Activated CD4-positive, alpha-beta T cell treated with anti-CD3 and anti-CD28 coated beads, Interleukin-10, Interleukin-2, amounts not matched to agents 100 ng/mL and 50 ng/mL, durations not matched to agents 16 hours and 8 hours (primary cell): ENCODE measurements at regions not wholly inside any gene's neighbourhood (a gene's known extent, or its start where the extent isn't known, plus 50 kb on each side); places are given as distances from the start of the nearest gene placed in this dataset.
A peak's percentile ranks its signal among the peaks of the same experiment; 100 is the strongest.
"Not testable (repeated sequence)": the region's sequence is repeated elsewhere in the genome, so short reads cannot be mapped to it uniquely, and the experiment has no call there.

Experiments
- DNase-seq: peaks from one replicate; pipeline ENCODE4 v3.0.0-alpha.2; 2020

- no peak for DNase-seq
Measured at GRCh38 chr9:17846948-17847655, 268.2 kb downstream of the SH3GL2 start.

- DNase-seq, result no peak
Measured at GRCh38 chr9:17847908-17848307, 269.0 kb downstream of the SH3GL2 start.

- DNase-seq, result no peak
Measured at GRCh38 chr9:17852108-17852507, 273.2 kb downstream of the SH3GL2 start.

GRCh38 chr9:17854487-17854886 lies 275.6 kb downstream of the SH3GL2 start:
- DNase-seq, result no peak

- no peak for DNase-seq
Measured at GRCh38 chr9:17856995-17857394, 278.1 kb downstream of the SH3GL2 start.

GRCh38 chr9:17859228-17859627 lies 280.4 kb downstream of the SH3GL2 start:
- no peak for DNase-seq

GRCh38 chr9:17859987-17860386 lies 281.1 kb downstream of the SH3GL2 start:
- DNase-seq, result no peak

GRCh38 chr9:17862101-17862500 lies 283.2 kb downstream of the SH3GL2 start:
- no peak for DNase-seq

- DNase-seq, result no peak
Measured at GRCh38 chr9:17862629-17863028, 283.8 kb downstream of the SH3GL2 start.

- peak; percentile 1 for DNase-seq
Measured at GRCh38 chr9:17863213-17863883, 284.5 kb downstream of the SH3GL2 start.

- no peak for DNase-seq
Measured at GRCh38 chr9:17863924-17864323, 285.1 kb downstream of the SH3GL2 start.

GRCh38 chr9:17864951-17865350 lies 286.1 kb downstream of the SH3GL2 start:
- no peak for DNase-seq

- DNase-seq, result no peak
Measured at GRCh38 chr9:17865881-17866280, 287.0 kb downstream of the SH3GL2 start.

GRCh38 chr9:17870722-17871121 lies 291.9 kb downstream of the SH3GL2 start:
- no peak for DNase-seq

- no peak for DNase-seq
Measured at GRCh38 chr9:17871213-17871890, 292.5 kb downstream of the SH3GL2 start.

GRCh38 chr9:17875886-17876285 lies 297.0 kb downstream of the SH3GL2 start:
- DNase-seq, result no peak

GRCh38 chr9:17876687-17877086 lies 297.8 kb downstream of the SH3GL2 start:
- DNase-seq, result no peak

GRCh38 chr9:17878810-17879370 lies 300.0 kb downstream of the SH3GL2 start:
- no peak for DNase-seq

- no peak for DNase-seq
Measured at GRCh38 chr9:17881371-17881770, 302.5 kb downstream of the SH3GL2 start.

GRCh38 chr9:17882688-17883594 lies 304.1 kb downstream of the SH3GL2 start:
- DNase-seq, result no peak

GRCh38 chr9:17888066-17888465 lies 309.2 kb downstream of the SH3GL2 start:
- DNase-seq, result no peak

GRCh38 chr9:17888964-17889363 lies 310.1 kb downstream of the SH3GL2 start:
- not testable (repeated sequence) for DNase-seq
